ENCODE measurements at regions not wholly inside any gene's neighbourhood (a gene's known extent, or its start where the extent isn't known, plus 50 kb on each side); places are given as distances from the start of the nearest gene placed in this dataset.

GRCh38 chr7:390761-391410, 100.9 kb downstream of the FOXL3 start (continued):
- TF ChIP-seq, protein P1, sequence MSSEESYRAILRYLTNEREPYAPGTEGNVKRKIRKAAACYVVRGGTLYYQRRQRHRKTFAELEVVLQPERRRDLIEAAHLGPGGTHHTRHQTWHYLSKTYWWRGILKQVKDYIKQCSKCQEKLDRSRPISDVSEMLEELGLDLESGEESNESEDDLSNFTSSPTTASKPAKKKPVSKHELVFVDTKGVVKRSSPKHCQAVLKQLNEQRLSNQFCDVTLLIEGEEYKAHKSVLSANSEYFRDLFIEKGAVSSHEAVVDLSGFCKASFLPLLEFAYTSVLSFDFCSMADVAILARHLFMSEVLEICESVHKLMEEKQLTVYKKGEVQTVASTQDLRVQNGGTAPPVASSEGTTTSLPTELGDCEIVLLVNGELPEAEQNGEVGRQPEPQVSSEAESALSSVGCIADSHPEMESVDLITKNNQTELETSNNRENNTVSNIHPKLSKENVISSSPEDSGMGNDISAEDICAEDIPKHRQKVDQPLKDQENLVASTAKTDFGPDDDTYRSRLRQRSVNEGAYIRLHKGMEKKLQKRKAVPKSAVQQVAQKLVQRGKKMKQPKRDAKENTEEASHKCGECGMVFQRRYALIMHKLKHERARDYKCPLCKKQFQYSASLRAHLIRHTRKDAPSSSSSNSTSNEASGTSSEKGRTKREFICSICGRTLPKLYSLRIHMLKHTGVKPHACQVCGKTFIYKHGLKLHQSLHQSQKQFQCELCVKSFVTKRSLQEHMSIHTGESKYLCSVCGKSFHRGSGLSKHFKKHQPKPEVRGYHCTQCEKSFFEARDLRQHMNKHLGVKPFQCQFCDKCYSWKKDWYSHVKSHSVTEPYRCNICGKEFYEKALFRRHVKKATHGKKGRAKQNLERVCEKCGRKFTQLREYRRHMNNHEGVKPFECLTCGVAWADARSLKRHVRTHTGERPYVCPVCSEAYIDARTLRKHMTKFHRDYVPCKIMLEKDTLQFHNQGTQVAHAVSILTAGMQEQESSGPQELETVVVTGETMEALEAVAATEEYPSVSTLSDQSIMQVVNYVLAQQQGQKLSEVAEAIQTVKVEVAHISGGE (CRISPR knock-in tag; IDR thresholded peaks at IDR 0.05) = no peak
- no peak for TF ChIP-seq SMAD5 (IDR thresholded peaks at IDR 0.05; ENCODE audit: low read depth)

DNA sequence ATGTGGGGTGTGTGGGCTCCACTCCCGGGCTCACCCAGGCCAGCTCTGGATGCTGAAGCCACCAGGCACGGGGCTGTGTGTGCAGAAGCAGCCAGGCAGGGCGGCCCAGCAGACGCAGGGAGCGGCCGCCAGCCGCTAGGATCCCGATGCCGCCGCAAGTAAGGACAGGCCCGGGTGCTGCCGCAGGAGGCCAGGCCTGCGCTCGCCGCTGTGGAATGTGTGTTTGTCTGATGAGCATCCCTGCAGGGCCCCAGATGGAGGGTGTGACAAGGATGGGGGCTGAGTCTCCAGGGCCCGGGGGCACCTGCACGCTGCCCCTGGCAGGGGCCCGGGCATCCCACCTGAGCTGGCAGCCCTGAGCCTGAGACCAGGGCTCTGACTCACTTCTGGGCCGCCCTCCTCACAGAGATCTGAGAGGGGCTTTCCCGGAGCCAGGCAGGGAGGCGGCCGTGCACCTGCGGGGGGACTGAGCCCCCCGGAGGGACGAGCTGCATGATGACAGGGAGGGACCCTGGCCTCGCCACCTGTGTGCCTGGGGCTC, 101.5 kb downstream of the FOXL3 start:
- no peak overlapping the region for H3K27ac ChIP-seq (ENCODE audit: control insufficient read depth, insufficient read depth)
- no peaks in the 10 kb centered on the region for H3K4me1 ChIP-seq (ENCODE audit: control insufficient read depth, insufficient read depth, low read length)
- H3K4me3 ChIP-seq = no peak overlapping the region
- H4K20me1 ChIP-seq (ENCODE audit: control insufficient read depth, insufficient read depth) = no peaks in the 10 kb centered on the region
- no peak for DNase-seq (ENCODE audit: low read depth, low spot score)
- ATAC-seq = no peak
- SMC1A ChIA-PET (ENCODE audit: uncharacterized antibody, unreplicated experiment) = no interaction called here
- no TSS peak for BruUV-seq (replicated peaks)
- CTCF ChIA-PET = no interaction called here
- RAD21 ChIA-PET (ENCODE audit: unreplicated experiment) = no interaction called here
- intact Hi-C loops (cut with micrococcal nuclease; ENCODE audit: unreplicated experiment) (no loop called here), in situ Hi-C loops (cut with MboI) (no loop called here)
- H3K9ac ChIP-seq (ENCODE audit: control insufficient read depth, insufficient read depth, low read length) = no peak overlapping the region
- H3K9me3 ChIP-seq (replicated peaks; ENCODE audit: control insufficient read depth, insufficient read depth, low read length) = peaks cover 8% of the 10 kb centered on the region; the same call in 2 of the 3 replicates
- H3K27me3 ChIP-seq (replicated peaks in 1 of 2; ENCODE audit: control insufficient read depth in 2 of 2, insufficient read depth in 2 of 2, low read length in 1 of 2) = no peaks in the 10 kb centered on the region
- H3K36me3 ChIP-seq (ENCODE audit: control insufficient read depth in 2 of 2, insufficient read depth in 2 of 2, low read length in 1 of 2) = no peaks in the 10 kb centered on the region
- no peak for FAIRE-seq
- POLR2A ChIA-PET = no interaction called here
- WGBS (ENCODE audit: insufficient coverage, insufficient replicate concordance, low lambda C conversion rate, missing lambda C conversion rate) = 71% methylated on average over 26 of the region's 26 CpGs
- no peaks in the 10 kb centered on the region for H3K79me2 ChIP-seq (ENCODE audit: control insufficient read depth, insufficient read depth, low read length)
- no peak overlapping the region for H3K4me2 ChIP-seq (ENCODE audit: control insufficient read depth, insufficient read depth)
- no peak overlapping the region for H2AFZ ChIP-seq (ENCODE audit: control insufficient read depth, low read depth, low read length)
- TF ChIP-seq RAD51 (IDR thresholded peaks at IDR 0.05) (no peak), IRF4 (IDR thresholded peaks at IDR 0.05; ENCODE audit: low read depth, low read length) (no peak), POLR2AphosphoS2 (IDR thresholded peaks at IDR 0.05; ENCODE audit: low read depth, low read length) (no peak), POLR2A (IDR thresholded peaks at IDR 0.05; ENCODE audit: low read depth, low read length) (no peak), GATAD2B (conservative IDR thresholded peaks at IDR 0.05; ENCODE audit: low read depth) (no peak), USF2 (IDR thresholded peaks at IDR 0.05; ENCODE audit: borderline replicate concordance, low read depth, low read length) (no peak), STAT3 (IDR thresholded peaks at IDR 0.05; ENCODE audit: low read depth, low read length) (no peak), NRF1 (conservative IDR thresholded peaks at IDR 0.05; ENCODE audit: low read depth, low read length) (no peak), SMARCA5 (IDR thresholded peaks at IDR 0.05) (no peak), SREBF2 (IDR thresholded peaks at IDR 0.05; ENCODE audit: low read length) (no peak), SPI1 (IDR thresholded peaks at IDR 0.05; ENCODE audit: borderline replicate concordance, insufficient read depth, low read depth, low read length) (no peak), BCL11A (IDR thresholded peaks at IDR 0.05; ENCODE audit: low read depth, low read length) (no peak), RUNX3 (IDR thresholded peaks at IDR 0.05; ENCODE audit: low read length) (no peak)
- TF ChIP-seq, protein P2, sequence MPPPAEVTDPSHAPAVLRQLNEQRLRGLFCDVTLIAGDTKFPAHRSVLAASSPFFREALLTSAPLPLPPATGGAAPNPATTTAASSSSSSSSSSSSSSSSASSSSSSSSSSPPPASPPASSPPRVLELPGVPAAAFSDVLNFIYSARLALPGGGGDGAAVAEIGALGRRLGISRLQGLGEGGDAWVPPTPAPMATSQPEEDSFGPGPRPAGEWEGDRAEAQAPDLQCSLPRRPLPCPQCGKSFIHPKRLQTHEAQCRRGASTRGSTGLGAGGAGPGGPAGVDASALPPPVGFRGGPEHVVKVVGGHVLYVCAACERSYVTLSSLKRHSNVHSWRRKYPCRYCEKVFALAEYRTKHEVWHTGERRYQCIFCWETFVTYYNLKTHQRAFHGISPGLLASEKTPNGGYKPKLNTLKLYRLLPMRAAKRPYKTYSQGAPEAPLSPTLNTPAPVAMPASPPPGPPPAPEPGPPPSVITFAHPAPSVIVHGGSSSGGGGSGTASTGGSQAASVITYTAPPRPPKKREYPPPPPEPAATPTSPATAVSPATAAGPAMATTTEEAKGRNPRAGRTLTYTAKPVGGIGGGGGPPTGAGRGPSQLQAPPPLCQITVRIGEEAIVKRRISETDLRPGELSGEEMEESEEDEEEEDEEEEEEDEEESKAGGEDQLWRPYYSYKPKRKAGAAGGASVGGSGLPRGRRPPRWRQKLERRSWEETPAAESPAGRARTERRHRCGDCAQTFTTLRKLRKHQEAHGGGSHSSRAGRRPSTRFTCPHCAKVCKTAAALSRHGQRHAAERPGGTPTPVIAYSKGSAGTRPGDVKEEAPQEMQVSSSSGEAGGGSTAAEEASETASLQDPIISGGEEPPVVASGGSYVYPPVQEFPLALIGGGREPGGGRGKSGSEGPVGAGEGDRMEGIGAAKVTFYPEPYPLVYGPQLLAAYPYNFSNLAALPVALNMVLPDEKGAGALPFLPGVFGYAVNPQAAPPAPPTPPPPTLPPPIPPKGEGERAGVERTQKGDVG (CRISPR knock-in tag; IDR thresholded peaks at IDR 0.05) = no peak

Data from GM12878 (cell line).